ENCODE measurements at regions not wholly inside any gene's neighbourhood (a gene's known extent, or its start where the extent isn't known, plus 50 kb on each side); places are given as distances from the start of the nearest gene placed in this dataset.

GRCh38 chr5:85893996-85894395 lies 723.7 kb upstream of the COX7C start:
- no peaks in the 10 kb centered on the region for H3K9me3 ChIP-seq (ENCODE audit: control insufficient read depth, low read depth, low read length)
- H3K56ac ChIP-seq (ENCODE audit: insufficient read length, low read depth, low read length), result no peak overlapping the region
- H3K18ac ChIP-seq (ENCODE audit: insufficient read length, low read depth, low read length), result no peak overlapping the region
- Mint-ChIP-seq H3K27ac (0 out of 7 replicates have a peak overlapping the region, but pooled peaks of 1 of the 3 experiments have one; percentile 60), H3K9me3 (peaks cover 0 to 3% of the 10 kb centered on the region in 2 experiments; a peak in 1 of 5 replicates), H3K27me3 (ENCODE audit: low read depth) (peaks cover 52% of the 10 kb centered on the region), H3K4me1 (peaks cover 31 to 42% of the 10 kb centered on the region in 2 experiments), H3K36me3 (ENCODE audit: insufficient read depth in 1 of 3, low read depth in 3 of 3) (peaks cover 0 to 12% (median 0%) of the 10 kb centered on the region in 3 experiments; a peak in 2 of 7 replicates), H3K4me3 (no peak overlapping the region)
- no peak overlapping the region for H3K4me2 ChIP-seq (ENCODE audit: insufficient read depth, insufficient read length, low read length)
- WGBS (ENCODE audit: extremely low coverage, insufficient read length, low lambda C conversion rate), result no CpG with 5 or more reads among the region's 2 CpGs
- no peak overlapping the region for H4K91ac ChIP-seq (ENCODE audit: insufficient read length, low read depth, low read length)
- H3K27me3 ChIP-seq (ENCODE audit: insufficient read depth, low read length), result peaks cover 10% of the 10 kb centered on the region
- TF ChIP-seq CTCF (conservative IDR thresholded peaks at IDR 0.05), result no peak
- no peaks in the 10 kb centered on the region for H3K79me2 ChIP-seq (ENCODE audit: insufficient read depth, low read length)
- no peaks in the 10 kb centered on the region for H3K23me2 ChIP-seq (ENCODE audit: insufficient read length, low read depth, low read length, poor library complexity, severe bottlenecking)
- H2AK5ac ChIP-seq (ENCODE audit: insufficient read length, low read length), result no peak overlapping the region
- H4K20me1 ChIP-seq (ENCODE audit: control insufficient read depth, insufficient read depth, insufficient read length), result no peaks in the 10 kb centered on the region
- no peaks in the 10 kb centered on the region for H3K4me1 ChIP-seq (ENCODE audit: insufficient read depth, low read length)
- H2BK12ac ChIP-seq (ENCODE audit: insufficient read length, low read depth, low read length), result no peak overlapping the region
- H3K14ac ChIP-seq (ENCODE audit: insufficient read depth, low read length), result no peak overlapping the region
- no peak overlapping the region for H3K9ac ChIP-seq (ENCODE audit: extremely low read depth, insufficient read length, low read length)
- no peak overlapping the region for H2BK120ac ChIP-seq (ENCODE audit: low read depth, low read length, poor library complexity, severe bottlenecking)
- H3K23ac ChIP-seq (ENCODE audit: insufficient read length, low read depth, low read length), result no peak overlapping the region
- no peak overlapping the region for H3K4ac ChIP-seq (ENCODE audit: low read depth, low read length)
- H3K27ac ChIP-seq (ENCODE audit: insufficient read length, low read depth, low read length), result no peak overlapping the region
- no peak overlapping the region for H3T11ph ChIP-seq (ENCODE audit: low read length)
- no peaks in the 10 kb centered on the region for H3K79me1 ChIP-seq (ENCODE audit: insufficient read depth, low read depth, low read length, poor library complexity, severe bottlenecking)
- DNase-seq, result no peak
- H2BK20ac ChIP-seq (ENCODE audit: low read depth, low read length, poor library complexity, severe bottlenecking), result no peak overlapping the region
- H2BK15ac ChIP-seq (ENCODE audit: low read depth, low read length), result no peak overlapping the region
- no peak overlapping the region for H4K8ac ChIP-seq (replicated peaks; ENCODE audit: insufficient read length, low read depth, low read length)
- no peak overlapping the region for H4K5ac ChIP-seq (ENCODE audit: insufficient read length, low read depth, low read length)
- H2BK5ac ChIP-seq (ENCODE audit: insufficient read length, low read length), result no peak overlapping the region
- H2AFZ ChIP-seq (ENCODE audit: low read length), result no peak overlapping the region

Data from H9 (cell line).